Breast epithelium (tissue), 3 donors: ENCODE measurements at regions not wholly inside any gene's neighbourhood (a gene's known extent, or its start where the extent isn't known, plus 50 kb on each side); places are given as distances from the start of the nearest gene placed in this dataset.

Source experiments
- POLR2AphosphoS5 ChIP-seq, 3 donors: sonication (generic); formaldehyde crosslinking; IDR thresholded peaks; one replicate each; pipeline ENCODE4 v1.6.1; 2017; ENCODE audit warnings: antibody characterized with exemption in 3 of 3
- TF ChIP-seq, protein P1 (sequence below), 3 donors: fragments of 450-650 bp; IDR thresholded peaks; one replicate each; pipeline ENCODE4 v1.5.1; 2016 to 2017; ENCODE audit warnings: antibody characterized with exemption in 3 of 3, mild to moderate bottlenecking in 3 of 3, moderate library complexity in 3 of 3

DNA sequence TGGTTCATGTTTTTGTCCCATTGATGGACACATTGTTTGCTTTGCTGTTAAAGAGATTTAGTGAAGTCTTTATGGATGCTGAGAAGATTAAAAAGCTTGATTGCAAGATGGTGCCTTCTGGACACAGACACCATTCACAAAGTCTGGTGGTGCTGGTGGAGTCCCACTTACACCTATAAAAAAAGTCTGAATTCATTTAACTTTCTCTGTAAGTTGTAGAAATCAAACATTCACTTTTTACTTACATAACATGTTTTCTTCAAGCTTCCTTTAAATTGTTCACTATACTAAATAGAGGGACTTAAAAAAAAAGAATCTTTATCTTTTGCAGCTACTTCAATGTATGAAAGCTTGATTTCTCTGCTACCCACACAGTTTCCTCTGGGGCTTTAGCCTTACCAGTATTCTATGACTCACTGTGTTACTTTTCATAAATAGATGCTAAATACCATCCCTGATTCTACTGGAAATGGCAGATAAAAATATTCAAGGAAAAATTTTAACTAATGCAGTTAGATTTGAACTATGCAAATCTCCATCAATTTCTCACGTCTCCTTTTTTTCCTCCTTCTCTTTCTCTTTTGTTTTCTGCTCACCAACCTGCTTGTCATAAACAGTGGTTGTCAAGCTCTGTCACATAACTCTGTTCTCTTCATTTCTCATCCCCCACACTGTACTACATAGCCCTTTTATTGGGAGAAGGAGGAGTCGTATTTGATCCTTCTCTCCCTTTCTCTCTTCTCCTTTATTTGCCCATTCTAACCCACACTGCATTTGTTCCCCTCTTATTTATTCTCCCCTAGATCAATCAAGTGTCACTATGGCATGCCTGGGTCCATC, 89.7 kb downstream of the FAM76B start:
- TF ChIP-seq, protein P1, sequence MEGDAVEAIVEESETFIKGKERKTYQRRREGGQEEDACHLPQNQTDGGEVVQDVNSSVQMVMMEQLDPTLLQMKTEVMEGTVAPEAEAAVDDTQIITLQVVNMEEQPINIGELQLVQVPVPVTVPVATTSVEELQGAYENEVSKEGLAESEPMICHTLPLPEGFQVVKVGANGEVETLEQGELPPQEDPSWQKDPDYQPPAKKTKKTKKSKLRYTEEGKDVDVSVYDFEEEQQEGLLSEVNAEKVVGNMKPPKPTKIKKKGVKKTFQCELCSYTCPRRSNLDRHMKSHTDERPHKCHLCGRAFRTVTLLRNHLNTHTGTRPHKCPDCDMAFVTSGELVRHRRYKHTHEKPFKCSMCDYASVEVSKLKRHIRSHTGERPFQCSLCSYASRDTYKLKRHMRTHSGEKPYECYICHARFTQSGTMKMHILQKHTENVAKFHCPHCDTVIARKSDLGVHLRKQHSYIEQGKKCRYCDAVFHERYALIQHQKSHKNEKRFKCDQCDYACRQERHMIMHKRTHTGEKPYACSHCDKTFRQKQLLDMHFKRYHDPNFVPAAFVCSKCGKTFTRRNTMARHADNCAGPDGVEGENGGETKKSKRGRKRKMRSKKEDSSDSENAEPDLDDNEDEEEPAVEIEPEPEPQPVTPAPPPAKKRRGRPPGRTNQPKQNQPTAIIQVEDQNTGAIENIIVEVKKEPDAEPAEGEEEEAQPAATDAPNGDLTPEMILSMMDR (IDR thresholded peaks at IDR 0.05) = no peak
- no peak for TF ChIP-seq POLR2AphosphoS5 (IDR thresholded peaks at IDR 0.05)
